Urothelium cell line (cell line): ENCODE measurements at regions not wholly inside any gene's neighbourhood (a gene's known extent, or its start where the extent isn't known, plus 50 kb on each side); places are given as distances from the start of the nearest gene placed in this dataset.
"Not testable (repeated sequence)": the region's sequence is repeated elsewhere in the genome, so short reads cannot be mapped to it uniquely, and the experiment has no call there.

ENCODE experiments used
- DNase-seq: peaks from one replicate; pipeline ENCODE4 v3.0.0; 2011; ENCODE audit warnings: low spot score, mixed read lengths
- FAIRE-seq: peaks from 2 replicates; lab custom pipeline; 2011; peaks lifted over from hg19 to GRCh38; lab: Jason Lieb, UNC

DNA sequence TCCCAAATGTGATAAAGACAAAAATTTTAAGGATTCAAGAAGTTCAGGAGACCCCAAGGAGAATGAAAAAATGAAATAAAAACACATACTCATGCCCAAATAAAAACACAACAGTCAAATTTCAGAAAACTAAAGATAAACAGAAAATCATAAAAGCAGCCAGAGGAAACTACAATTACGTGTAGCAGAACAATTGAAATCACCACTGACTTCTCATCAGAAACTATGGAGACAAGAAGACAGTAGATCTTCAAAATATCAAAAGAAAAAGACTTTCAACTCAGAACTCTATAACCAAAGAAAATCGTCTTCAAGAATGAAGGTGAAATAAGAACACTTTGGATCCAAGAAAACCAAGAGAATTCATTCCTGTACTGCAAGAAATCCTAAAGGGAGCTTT, 54.9 kb downstream of the DIO3 start:
- DNase-seq (no peak), FAIRE-seq (no peak)

DNA sequence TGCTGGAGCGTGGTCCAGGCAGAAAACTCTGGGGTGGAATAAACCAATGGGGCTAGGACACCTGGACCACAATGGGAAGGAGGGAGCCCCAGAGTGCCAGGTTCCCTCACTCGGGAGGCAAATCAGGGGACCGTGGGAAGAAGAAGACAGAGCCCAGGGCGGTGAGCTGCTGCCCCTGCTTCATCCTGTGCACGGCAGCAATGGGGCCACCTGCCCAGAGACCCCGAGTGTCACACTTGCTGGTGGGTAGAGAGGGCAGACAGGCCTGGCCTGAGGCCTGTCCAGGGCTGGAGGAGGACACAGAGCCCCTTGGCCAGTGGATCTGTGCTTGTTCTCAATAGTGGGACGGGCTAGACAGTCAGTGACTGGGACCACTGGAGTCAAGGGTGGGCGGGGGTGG, 58.2 kb downstream of the DIO3 start:
- FAIRE-seq (no peak), DNase-seq (no peak)

DNA sequence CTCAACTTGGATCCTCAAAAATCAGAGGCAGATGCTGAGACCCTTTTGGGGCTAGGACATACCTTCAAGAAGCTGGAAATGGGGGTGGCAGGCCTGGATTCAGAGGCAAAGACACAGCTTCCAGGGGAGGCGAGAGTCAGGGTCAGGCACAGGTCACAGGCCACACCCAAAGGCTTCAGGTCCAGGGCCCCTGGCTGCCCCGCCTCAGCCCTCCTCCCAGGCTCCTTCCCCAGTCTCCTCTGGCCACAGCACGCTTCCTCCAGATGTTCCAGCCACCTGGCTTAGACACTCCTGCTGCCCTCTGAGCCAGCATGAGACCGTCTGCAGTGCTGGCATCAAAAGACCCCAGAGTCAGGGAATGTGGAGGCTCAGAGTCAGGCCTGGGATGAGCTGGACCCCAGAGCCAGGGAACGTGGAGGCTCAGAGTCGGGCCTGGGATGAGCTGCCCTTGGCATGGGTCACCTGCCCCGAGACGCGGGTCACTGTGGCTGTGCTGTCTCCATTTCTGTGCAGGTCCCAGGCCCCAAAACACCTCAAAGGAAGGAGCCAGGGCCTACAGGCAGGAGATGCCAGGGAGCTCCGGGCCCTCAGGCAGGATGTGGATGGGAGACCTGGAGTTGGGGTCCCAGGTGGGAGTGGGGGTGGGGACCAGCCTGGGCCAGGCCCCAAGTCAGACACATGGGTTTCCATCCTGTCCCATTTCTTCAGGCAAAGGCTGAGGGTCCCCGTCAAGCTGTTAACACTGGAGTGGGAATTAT, 58.9 kb downstream of the DIO3 start:
- DNase-seq (no peak), FAIRE-seq (no peak)

DNA sequence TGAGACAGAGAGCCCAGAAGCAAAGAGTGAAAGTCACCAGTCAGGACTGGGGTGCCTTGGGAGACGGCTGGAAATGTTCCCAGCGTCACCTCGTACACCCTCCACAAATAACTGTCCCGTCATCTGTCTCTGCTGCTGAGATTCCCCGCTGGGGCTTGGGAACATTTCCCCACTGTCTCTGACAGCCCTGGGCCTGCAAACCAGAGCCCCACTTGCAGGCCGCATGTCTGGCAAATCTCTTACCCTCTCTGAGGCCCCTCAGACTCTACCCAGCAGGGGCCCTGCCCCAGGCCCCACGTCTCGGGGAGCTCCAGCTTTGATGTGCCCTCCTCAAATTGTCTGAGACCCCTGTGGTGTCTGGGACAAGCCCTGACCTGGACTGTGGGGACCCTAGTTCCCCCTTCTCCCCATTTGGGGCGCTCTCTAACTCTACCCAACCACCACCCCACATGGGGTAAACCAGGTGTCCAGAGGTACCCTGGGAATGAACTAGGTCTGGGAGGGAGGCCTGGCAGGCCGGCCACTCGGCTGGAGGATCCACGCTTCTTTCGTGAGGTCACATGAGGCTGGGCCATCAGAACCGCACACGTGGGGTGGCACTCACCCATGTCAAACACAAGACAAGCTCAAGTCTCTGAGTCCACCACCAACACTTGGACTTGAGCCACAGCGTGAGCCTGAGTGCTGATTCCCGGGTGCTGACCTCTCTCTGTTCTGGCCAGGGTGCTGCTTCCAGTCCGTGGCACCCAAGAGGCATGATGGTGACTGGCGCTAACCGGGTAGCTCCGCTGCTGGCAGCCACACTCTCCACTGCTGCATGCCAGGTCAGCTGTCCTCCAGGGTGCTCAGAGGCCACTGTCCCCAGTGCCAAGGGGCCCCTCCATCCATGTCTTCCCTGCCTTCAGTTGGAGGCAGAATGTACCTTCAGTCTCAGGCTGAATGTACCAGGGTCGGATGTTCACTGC, 59.8 kb downstream of the DIO3 start:
- DNase-seq (no peak), FAIRE-seq (no peak)

DNA sequence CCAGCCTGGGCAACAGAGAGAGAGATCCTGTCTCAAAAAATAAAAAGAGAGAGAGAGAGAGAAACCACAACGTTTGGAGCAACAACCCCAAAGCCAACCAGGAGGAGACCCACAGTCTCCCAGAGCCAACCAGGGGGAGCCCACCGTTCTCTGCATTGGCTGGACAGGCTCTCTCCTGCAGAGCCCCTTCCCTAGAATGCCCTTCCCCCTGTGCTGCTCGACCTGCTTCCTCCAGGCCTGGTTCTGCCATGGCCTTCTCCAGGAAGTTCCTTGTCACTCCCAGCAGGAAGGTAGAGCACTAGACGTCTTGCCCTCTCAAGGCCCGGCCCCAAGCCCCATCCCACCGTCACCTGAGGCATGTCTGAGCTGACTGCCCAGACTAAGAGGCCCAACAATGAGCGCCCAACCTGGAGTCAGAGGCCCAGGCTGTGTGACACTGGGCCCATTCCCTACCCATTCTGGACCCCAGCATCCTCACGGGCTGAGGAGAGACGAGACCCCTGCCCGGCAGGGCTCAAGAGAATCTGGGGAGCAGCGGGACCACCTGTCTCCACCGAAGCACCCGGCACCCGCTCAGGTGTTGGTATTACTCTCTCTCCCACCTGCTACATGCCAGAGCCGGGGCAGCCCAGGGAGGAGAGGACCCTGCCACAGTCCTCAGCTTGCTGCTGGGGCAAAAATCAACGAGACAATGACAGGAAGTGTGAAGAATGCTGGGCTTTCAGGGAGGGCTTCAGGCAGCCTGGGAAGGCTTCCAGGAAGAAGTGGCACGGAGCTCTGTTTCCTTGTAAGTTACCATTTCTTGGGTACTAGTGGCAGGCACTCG, 61.2 kb downstream of the DIO3 start:
- no peak for DNase-seq

DNA sequence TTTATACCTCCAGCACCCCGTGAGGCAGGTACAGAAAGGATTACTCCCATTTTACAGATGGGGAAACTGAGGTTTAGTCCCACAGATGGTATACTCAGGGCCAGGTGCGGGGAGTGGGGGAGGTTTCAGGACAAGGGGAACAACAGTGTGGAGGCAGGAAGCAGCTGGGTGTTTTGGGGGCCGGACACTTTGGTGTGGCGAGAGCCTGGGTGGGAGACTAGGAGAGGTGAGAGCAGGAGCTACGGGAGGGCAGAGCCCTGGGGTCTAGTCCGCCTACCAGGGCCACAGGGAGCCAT, 61.7 kb downstream of the DIO3 start:
- FAIRE-seq = no peak

More for the DNA sequence above, 61.2 kb downstream of the DIO3 start:
- FAIRE-seq = no peak

DNA sequence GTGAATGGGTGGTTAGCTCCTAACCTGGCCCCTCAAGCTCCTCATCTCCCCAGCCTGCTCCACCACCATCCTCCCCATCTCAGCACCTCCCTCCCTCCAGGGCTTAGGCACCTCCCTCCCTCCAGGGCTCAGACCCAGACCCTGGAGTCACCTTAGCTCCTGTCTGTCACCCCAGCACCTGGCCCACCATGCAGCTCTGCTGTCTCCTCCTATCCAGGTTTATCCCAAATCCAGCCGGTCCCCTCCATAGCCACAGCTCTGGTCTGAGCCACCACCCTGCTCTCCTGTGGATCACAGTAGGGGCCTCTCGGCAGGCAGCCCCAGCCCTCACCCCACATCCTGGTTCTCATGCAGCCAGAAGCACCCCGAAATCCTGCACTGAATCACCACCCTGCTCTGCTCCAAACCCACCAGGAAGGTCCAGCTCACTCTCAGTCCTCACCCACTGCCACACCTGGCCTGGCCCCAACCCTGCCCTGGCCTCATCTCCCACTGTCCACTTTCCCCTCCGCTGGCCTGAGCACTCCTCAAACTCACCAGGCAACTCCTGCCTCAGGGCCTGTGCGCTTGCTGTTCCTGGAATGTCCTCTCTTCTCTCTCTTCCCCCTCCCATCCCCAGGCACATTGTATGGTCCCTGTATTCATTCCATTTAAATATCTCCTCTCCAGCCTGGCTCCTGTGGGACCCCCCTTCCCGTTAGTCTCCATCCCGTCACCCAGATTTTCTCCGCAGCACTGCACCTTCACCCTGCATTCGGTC, 62.6 kb downstream of the DIO3 start:
- DNase-seq = no peak

More for the DNA sequence above, 61.7 kb downstream of the DIO3 start:
- DNase-seq = no peak

DNA sequence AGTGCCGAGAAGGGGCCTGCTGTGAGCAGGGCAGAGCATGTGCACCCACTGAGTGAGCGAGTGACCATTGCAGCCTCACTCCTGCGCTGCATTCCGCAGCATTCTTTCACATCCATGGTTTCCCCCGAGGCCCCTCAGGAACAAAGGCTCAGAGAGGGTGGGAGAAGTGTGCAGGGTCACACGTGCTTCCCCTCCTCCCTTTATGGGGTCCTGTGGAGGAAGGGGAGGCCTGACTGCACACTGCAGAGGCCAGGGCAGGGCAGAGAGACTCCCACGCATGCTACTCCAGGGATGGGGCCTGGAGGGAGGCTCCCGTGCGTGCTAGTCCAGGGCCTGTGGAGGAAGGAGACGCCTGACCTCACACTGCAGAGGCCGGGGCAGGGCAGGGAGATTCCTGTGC, 63.2 kb downstream of the DIO3 start:
- no peak for FAIRE-seq
- no peak for DNase-seq

More for the DNA sequence above, 62.6 kb downstream of the DIO3 start:
- FAIRE-seq = no peak

DNA sequence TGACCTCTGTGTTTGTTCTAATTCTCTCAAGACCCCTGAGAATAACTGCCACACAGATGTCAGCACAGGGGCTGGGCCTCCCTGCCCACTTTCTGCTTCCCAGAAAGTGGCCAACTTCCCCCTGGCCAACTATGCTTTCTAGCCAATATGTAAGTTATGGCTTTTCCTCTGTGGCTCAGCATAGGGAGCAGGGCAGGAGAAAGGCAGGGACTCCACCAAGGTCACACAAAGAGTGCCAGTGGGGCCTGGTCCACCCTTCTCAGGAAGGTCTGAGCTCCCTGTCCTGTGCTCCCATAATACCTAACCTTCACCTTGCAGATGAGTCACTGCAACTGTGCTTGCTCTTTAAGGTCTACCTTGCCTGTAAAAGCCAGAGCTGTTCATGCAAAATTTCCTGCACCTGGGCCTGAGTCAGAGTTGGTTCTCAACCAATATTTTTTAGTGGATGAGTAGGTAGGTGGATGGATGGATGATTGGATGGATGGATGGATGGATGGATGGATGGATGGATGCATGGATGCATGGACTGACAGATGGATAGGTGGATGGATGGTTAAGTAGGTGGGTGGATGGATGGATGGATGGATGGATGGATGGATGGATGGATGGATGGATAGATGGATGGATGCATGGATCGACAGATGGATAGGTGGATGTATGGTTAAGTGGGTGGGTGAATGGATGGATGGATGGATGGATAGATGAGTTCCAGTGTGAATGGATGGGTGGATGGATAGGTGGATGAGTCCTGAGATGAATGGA, 64.2 kb downstream of the DIO3 start:
- DNase-seq (no peak), FAIRE-seq (no peak)

DNA sequence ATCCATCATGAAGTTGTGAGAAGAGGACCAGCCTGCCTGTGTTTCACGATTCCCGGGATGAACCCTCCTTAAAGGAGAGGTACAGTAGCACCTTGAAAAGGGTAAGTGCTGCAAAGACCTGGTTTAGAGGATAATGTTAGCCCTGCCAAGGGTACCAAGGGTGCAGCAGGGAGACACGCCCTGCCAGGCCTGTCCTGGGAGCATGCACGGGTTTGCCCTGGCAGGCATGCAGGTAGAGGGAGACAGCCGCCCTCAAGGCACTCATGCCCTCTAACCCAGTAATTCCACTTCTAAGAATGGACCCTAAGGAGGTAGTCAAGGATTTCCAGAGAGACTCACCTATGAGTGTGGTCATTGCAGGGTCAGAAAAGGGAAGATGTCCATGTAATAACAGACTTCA, 65.0 kb downstream of the DIO3 start:
- FAIRE-seq = no peak

DNA sequence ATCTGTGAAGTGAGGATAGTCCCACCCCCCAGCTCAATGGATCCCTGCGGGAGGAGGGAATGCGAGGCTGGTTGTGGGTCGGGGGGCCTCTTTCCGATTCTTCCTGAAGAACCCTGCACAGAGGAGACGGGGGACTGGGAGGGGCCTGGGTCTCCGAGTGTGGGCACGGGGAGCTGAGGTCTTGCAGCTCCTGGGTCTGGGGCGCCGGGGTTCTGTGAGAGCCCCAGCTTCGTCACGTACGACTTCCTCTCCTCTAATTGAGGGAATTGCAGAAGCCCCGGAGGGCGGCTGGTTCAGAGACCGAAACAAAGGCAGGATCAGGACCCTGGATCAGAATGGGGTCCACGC, 66.6 kb downstream of the DIO3 start:
- FAIRE-seq = no peak
- DNase-seq = no peak

More for the DNA sequence above, 65.0 kb downstream of the DIO3 start:
- no peak for DNase-seq

DNA sequence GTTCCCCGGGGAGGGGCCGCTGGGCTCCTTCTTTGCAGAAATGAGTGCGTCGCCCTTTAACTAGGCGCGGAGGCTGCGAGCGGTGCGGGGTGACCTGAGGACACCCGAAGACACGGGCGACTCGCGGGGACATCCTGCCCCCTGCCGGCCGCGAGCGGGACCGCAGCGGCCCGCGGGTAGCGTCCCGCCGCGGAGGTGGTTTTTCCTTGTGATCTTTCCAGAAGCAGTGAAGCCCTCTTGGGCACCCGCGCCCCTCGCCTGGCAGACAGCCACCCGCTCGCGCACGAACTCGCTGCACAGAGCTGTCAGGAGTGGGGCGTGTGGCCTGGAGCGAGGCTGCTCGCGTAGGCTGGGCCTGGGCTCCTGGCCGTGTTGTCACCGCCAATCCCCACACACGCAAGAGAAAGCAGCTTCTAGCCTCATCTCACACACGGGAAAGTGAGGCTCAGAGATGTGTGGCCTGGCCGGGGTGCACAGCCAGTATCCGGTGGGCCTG, 67.2 kb downstream of the DIO3 start:
- DNase-seq (peak; percentile 83), FAIRE-seq (no peak)

DNA sequence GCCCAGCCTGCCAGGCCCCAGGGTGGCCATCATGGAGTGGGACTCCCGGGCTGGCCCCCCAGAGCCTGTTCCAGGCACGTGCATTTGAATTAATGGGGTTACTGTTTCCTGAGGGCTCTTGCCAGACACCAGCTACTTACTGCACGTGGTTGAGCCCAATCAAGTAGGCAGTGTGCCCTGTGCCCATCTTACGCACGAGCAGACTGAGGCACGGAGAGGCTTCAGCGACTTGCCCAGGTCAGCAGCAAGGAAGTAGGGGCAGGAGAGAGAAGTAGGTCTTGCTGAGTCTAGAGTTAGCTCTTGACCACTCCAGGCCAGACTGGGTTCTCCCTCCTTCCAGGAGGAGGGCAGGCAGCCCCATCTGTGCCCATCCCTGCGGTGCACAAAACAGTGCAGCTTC, 67.7 kb downstream of the DIO3 start:
- FAIRE-seq = no peak
- no peak for DNase-seq

DNA sequence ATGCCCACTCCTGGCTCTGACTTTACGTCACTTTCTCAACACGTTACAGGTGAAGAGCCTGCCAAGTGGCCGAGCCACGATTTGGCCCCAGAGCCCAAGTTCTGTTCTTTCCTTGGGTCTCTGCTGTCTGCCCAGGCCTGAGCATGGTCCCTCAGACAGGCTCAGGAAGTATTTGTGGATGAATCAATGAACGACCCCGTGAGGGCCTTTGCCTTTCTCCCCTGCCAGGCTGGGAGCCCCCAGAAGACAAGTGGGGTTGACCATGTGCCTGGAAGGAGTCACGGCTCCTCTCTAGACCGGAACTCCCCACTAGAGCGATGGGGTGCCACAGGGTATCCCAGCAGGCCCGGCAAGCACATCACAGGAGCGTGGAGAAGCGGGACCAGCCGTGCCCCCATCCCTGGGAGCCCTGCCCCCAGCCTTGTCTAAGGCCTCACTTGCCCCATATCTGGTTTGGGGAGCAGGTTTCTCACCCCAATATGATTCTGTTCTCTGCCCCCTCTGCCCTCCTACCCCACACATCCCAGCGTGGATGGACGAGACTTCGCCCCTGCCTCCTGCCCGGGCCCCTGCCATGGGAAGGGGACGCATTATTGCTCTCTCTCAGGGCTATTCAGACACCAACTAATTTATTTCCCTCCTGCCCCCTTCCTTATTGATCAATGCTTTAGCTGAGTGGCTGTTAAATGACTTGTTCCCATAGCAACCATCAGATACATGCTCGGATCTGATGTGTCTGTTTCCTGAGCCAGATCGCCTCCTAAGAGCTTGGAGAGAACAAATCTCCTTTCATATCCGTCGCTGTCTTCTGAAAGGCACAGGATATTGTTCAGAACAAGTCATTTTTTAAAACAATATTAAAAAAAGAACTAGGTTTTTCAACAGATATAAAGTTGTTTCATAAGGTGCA, 69.0 kb downstream of the DIO3 start:
- FAIRE-seq = no peak
- DNase-seq = no peak

DNA sequence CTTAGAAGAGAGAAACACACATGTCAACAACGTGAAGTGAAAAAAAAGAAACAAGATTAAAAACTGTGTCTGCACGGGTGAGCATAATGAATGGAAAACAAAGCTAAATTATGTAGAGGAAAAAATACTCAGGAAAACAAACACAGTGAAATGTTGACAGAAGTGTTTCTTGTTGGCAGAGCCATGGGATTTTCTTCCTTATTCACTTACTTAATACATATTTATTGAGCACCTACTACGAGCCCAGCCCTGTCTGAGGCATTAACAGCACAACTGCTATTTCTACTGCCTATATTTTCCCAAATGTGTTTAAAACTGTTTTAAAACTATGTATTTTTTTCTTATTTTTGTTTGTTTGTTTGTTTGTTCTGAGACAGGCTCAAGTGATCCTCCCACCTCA, 69.9 kb downstream of the DIO3 start:
- no peak for FAIRE-seq
- no peak for DNase-seq

DNA sequence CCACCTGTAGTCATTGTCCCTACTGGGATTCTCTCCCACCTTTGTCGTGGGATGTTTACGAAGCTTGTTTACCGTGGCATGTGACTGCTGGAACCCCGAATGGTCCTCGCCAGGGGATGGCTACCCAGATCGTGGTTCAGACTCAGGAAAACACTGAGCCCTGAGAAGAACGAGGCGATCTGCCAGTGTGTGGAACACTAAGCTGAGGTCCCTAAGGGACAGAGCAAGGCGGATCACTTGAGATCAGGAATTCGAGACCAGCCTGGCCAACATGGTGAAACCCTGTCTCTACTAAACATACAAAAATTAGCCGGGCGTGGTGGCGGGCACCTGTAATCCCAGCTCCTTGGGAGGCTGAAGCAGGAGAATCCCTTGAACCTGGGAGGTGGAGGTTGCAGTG, 70.7 kb downstream of the DIO3 start:
- DNase-seq, FAIRE-seq: not testable (repeated sequence)

DNA sequence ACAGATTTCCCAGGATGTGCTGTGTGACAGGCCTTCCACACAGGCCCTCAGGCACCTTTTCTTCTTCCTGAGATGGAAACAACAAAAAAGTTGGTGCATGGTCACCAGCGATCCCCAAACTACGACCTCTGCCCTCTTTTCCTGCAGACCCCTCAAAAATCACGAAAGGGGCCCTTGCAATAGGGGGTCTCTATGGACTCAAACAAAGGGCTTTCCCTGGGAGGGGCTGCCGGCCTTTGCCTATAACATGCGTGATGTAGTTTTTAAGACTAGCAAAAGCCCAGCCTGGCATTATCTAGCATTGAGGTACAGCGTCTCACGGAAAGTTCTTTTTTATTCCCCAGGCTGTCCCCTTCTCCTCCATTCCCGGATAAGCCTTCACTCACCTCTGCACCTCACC, 71.2 kb downstream of the DIO3 start:
- FAIRE-seq = no peak

DNA sequence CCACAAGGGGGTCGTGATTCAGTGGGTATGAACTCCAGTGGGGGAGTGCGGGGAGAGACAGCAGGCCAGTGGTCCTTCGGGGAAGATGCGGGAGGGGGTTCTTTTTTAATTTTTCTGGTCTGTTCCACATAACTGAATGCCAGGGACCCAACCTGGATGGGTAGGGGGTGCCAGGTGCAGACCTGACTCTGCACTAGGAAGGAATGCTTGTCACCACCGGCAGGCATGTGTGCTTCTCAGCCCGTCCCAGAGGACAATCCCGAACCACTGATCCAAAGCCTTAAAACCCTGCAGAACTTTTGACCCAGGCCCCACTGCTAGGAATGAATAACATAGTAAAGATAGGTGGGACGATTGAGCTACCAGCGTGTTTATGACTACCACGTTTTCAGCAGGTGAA, 72.0 kb downstream of the DIO3 start:
- DNase-seq (no peak), FAIRE-seq (no peak)

More for the DNA sequence above, 71.2 kb downstream of the DIO3 start:
- DNase-seq = no peak
